ENCODE measurements at regions not wholly inside any gene's neighbourhood (a gene's known extent, or its start where the extent isn't known, plus 50 kb on each side); places are given as distances from the start of the nearest gene placed in this dataset.

GRCh38 chr4:124529131-124529530, 183.4 kb downstream of the ANKRD50 start:
- Histone ChIP-seq H3K27ac (ENCODE audit: low read depth in 1 of 2, low read length in 2 of 2) (no peak overlapping the region), H3K4me1 (ENCODE audit: control insufficient read depth in 1 of 2, insufficient read depth in 2 of 2, low read length in 2 of 2) (peaks cover 0 to 3% of the 10 kb centered on the region in 2 donors), H3K9me3 (ENCODE audit: control insufficient read depth, low read length) (peaks cover 1% of the 10 kb centered on the region), H3K27me3 (ENCODE audit: control insufficient read depth in 1 of 2, insufficient read depth in 2 of 2, low read length in 1 of 2) (no peaks in the 10 kb centered on the region), H3K4me3 (ENCODE audit: low read length in 2 of 2) (no peak overlapping the region), H3K36me3 (ENCODE audit: control insufficient read depth in 1 of 2, insufficient read depth in 2 of 2, low read length in 1 of 2) (no peaks in the 10 kb centered on the region)
- 98 to 100% methylated on average over 1 of the region's 1 CpG for WGBS, 2 donors
- intact Hi-C loops (cut with DNase I), result no loop called here
- DNase-seq, result no peak
- no peak for ATAC-seq (ENCODE audit: low FRiP score)

- H3K27me3 ChIP-seq (ENCODE audit: control insufficient read depth in 1 of 2, insufficient read depth in 2 of 2, low read length in 1 of 2), result no peaks in the 10 kb centered on the region
- intact Hi-C loops (cut with DNase I), result no loop called here
- no peak overlapping the region for H3K27ac ChIP-seq (ENCODE audit: low read depth in 1 of 2, low read length in 2 of 2)
- DNase-seq (no peak), ATAC-seq (ENCODE audit: low FRiP score) (no peak)
- WGBS, 2 donors, result 70 to 87% methylated on average over 5 of the region's 5 CpGs
- no peak overlapping the region for H3K4me3 ChIP-seq (ENCODE audit: low read length in 2 of 2)
- peaks cover 0 to 3% of the 10 kb centered on the region in 2 donors for H3K4me1 ChIP-seq (ENCODE audit: control insufficient read depth in 1 of 2, insufficient read depth in 2 of 2, low read length in 2 of 2)
- peaks cover 1% of the 10 kb centered on the region for H3K9me3 ChIP-seq (ENCODE audit: control insufficient read depth, low read length)
- H3K36me3 ChIP-seq (ENCODE audit: control insufficient read depth in 1 of 2, insufficient read depth in 2 of 2, low read length in 1 of 2), result no peaks in the 10 kb centered on the region
Measured at GRCh38 chr4:124530464-124531077, 182.0 kb downstream of the ANKRD50 start.

- H3K27me3 ChIP-seq (ENCODE audit: control insufficient read depth in 1 of 2, insufficient read depth in 2 of 2, low read length in 1 of 2), result no peaks in the 10 kb centered on the region
- peaks cover 1% of the 10 kb centered on the region for H3K9me3 ChIP-seq (ENCODE audit: control insufficient read depth, low read length)
- no peaks in the 10 kb centered on the region for H3K36me3 ChIP-seq (ENCODE audit: control insufficient read depth in 1 of 2, insufficient read depth in 2 of 2, low read length in 1 of 2)
- no peak overlapping the region for H3K4me3 ChIP-seq (ENCODE audit: low read length in 2 of 2)
- H3K27ac ChIP-seq (ENCODE audit: low read depth in 1 of 2, low read length in 2 of 2), result no peak overlapping the region
- no peak for DNase-seq
- intact Hi-C loops (cut with DNase I), result no loop called here
- no peak for ATAC-seq (ENCODE audit: low FRiP score)
- no peaks in the 10 kb centered on the region for H3K4me1 ChIP-seq (ENCODE audit: control insufficient read depth in 1 of 2, insufficient read depth in 2 of 2, low read length in 2 of 2)
- WGBS, 2 donors, result 60 to 64% methylated on average over 2 of the region's 2 CpGs
Measured at GRCh38 chr4:124534131-124534530, 178.4 kb downstream of the ANKRD50 start.

- Histone ChIP-seq H3K27ac (ENCODE audit: low read depth in 1 of 2, low read length in 2 of 2) (no peak overlapping the region), H3K9me3 (ENCODE audit: control insufficient read depth, low read length) (peaks cover 1% of the 10 kb centered on the region), H3K36me3 (ENCODE audit: control insufficient read depth in 1 of 2, insufficient read depth in 2 of 2, low read length in 1 of 2) (no peaks in the 10 kb centered on the region), H3K4me3 (ENCODE audit: low read length in 2 of 2) (no peak overlapping the region), H3K4me1 (ENCODE audit: control insufficient read depth in 1 of 2, insufficient read depth in 2 of 2, low read length in 2 of 2) (no peaks in the 10 kb centered on the region), H3K27me3 (ENCODE audit: control insufficient read depth in 1 of 2, insufficient read depth in 2 of 2, low read length in 1 of 2) (no peaks in the 10 kb centered on the region)
- 97 to 98% methylated on average over 1 of the region's 1 CpG for WGBS, 2 donors
- ATAC-seq (ENCODE audit: low FRiP score) (no peak), DNase-seq (no peak)
- intact Hi-C loops (cut with DNase I), result no loop called here
Measured at GRCh38 chr4:124535003-124535402, 177.5 kb downstream of the ANKRD50 start.

- H3K4me3 ChIP-seq (ENCODE audit: low read length in 2 of 2), result no peak overlapping the region
- no peaks in the 10 kb centered on the region for H3K4me1 ChIP-seq (ENCODE audit: control insufficient read depth in 1 of 2, insufficient read depth in 2 of 2, low read length in 2 of 2)
- intact Hi-C loops (cut with DNase I), result no loop called here
- peaks cover 1% of the 10 kb centered on the region for H3K9me3 ChIP-seq (ENCODE audit: control insufficient read depth, low read length)
- no peak overlapping the region for H3K27ac ChIP-seq (ENCODE audit: low read depth in 1 of 2, low read length in 2 of 2)
- ATAC-seq (ENCODE audit: low FRiP score) (no peak), DNase-seq (no peak)
- WGBS, 2 donors, result 92% methylated on average over 4 of the region's 4 CpGs
- no peaks in the 10 kb centered on the region for H3K27me3 ChIP-seq (ENCODE audit: control insufficient read depth in 1 of 2, insufficient read depth in 2 of 2, low read length in 1 of 2)
- H3K36me3 ChIP-seq (ENCODE audit: control insufficient read depth in 1 of 2, insufficient read depth in 2 of 2, low read length in 1 of 2), result no peaks in the 10 kb centered on the region
Measured at GRCh38 chr4:124536946-124537345, 175.6 kb downstream of the ANKRD50 start.

- Histone ChIP-seq H3K27ac (ENCODE audit: low read depth in 1 of 2, low read length in 2 of 2) (no peak overlapping the region), H3K27me3 (ENCODE audit: control insufficient read depth in 1 of 2, insufficient read depth in 2 of 2, low read length in 1 of 2) (no peaks in the 10 kb centered on the region), H3K4me3 (ENCODE audit: low read length in 2 of 2) (no peak overlapping the region), H3K4me1 (ENCODE audit: control insufficient read depth in 1 of 2, insufficient read depth in 2 of 2, low read length in 2 of 2) (no peaks in the 10 kb centered on the region), H3K9me3 (ENCODE audit: control insufficient read depth, low read length) (no peaks in the 10 kb centered on the region), H3K36me3 (ENCODE audit: control insufficient read depth in 1 of 2, insufficient read depth in 2 of 2, low read length in 1 of 2) (no peaks in the 10 kb centered on the region)
- DNase-seq (no peak), ATAC-seq (ENCODE audit: low FRiP score) (no peak)
- intact Hi-C loops (cut with DNase I), result no loop called here
Measured at GRCh38 chr4:124537971-124538370, 174.6 kb downstream of the ANKRD50 start.

- intact Hi-C loops (cut with DNase I), result no loop called here
- Histone ChIP-seq H3K36me3 (ENCODE audit: control insufficient read depth in 1 of 2, insufficient read depth in 2 of 2, low read length in 1 of 2) (no peaks in the 10 kb centered on the region), H3K27ac (ENCODE audit: low read depth in 1 of 2, low read length in 2 of 2) (no peak overlapping the region), H3K9me3 (ENCODE audit: control insufficient read depth, low read length) (no peaks in the 10 kb centered on the region), H3K4me1 (ENCODE audit: control insufficient read depth in 1 of 2, insufficient read depth in 2 of 2, low read length in 2 of 2) (no peaks in the 10 kb centered on the region), H3K4me3 (ENCODE audit: low read length in 2 of 2) (no peak overlapping the region), H3K27me3 (ENCODE audit: control insufficient read depth in 1 of 2, insufficient read depth in 2 of 2, low read length in 1 of 2) (no peaks in the 10 kb centered on the region)
- DNase-seq (no peak), ATAC-seq (ENCODE audit: low FRiP score) (no peak)
- 94 to 95% methylated on average over 3 of the region's 3 CpGs for WGBS, 2 donors
Measured at GRCh38 chr4:124540014-124540413, 172.5 kb downstream of the ANKRD50 start.

- ATAC-seq (ENCODE audit: low FRiP score), result no peak
Measured at GRCh38 chr4:124541652-124542420, 170.7 kb downstream of the ANKRD50 start.

GRCh38 chr4:124555959-124556358, 156.6 kb downstream of the ANKRD50 start:
- DNase-seq, result no peak
- WGBS, 2 donors, result 93 to 94% methylated on average over 8 of the region's 8 CpGs
- H3K36me3 ChIP-seq (ENCODE audit: control insufficient read depth in 1 of 2, insufficient read depth in 2 of 2, low read length in 1 of 2), result no peaks in the 10 kb centered on the region
- H3K27me3 ChIP-seq (ENCODE audit: control insufficient read depth in 1 of 2, insufficient read depth in 2 of 2, low read length in 1 of 2), result no peaks in the 10 kb centered on the region
- no peak overlapping the region for H3K27ac ChIP-seq (ENCODE audit: low read depth in 1 of 2, low read length in 2 of 2)
- ATAC-seq (ENCODE audit: low FRiP score), result no peak
- H3K9me3 ChIP-seq (ENCODE audit: control insufficient read depth, low read length), result peaks cover 1% of the 10 kb centered on the region
- H3K4me1 ChIP-seq (ENCODE audit: control insufficient read depth in 1 of 2, insufficient read depth in 2 of 2, low read length in 2 of 2), result no peaks in the 10 kb centered on the region
- H3K4me3 ChIP-seq (ENCODE audit: low read length in 2 of 2), result no peak overlapping the region
- intact Hi-C loops (cut with DNase I), result no loop called here

More at GRCh38 chr4:124541652-124542420, 170.7 kb downstream of the ANKRD50 start:
- Histone ChIP-seq H3K4me3 (ENCODE audit: low read length in 2 of 2) (no peak overlapping the region), H3K27me3 (ENCODE audit: control insufficient read depth in 1 of 2, insufficient read depth in 2 of 2, low read length in 1 of 2) (no peaks in the 10 kb centered on the region), H3K4me1 (ENCODE audit: control insufficient read depth in 1 of 2, insufficient read depth in 2 of 2, low read length in 2 of 2) (no peaks in the 10 kb centered on the region), H3K9me3 (ENCODE audit: control insufficient read depth, low read length) (no peaks in the 10 kb centered on the region), H3K36me3 (ENCODE audit: control insufficient read depth in 1 of 2, insufficient read depth in 2 of 2, low read length in 1 of 2) (no peaks in the 10 kb centered on the region), H3K27ac (ENCODE audit: low read depth in 1 of 2, low read length in 2 of 2) (no peak overlapping the region)
- DNase-seq, result no peak
- intact Hi-C loops (cut with DNase I), result no loop called here
- 53 to 66% methylated on average over 4 of the region's 4 CpGs for WGBS, 2 donors

All from aorta (tissue), 5 donors.